CD14-positive monocyte (primary cell): ENCODE measurements at regions not wholly inside any gene's neighbourhood (a gene's known extent, or its start where the extent isn't known, plus 50 kb on each side); places are given as distances from the start of the nearest gene placed in this dataset.

Experiments used
- DNase-seq, 3 donors: peaks; one replicate each; pipeline ENCODE4 v3.0.0-alpha.2; 2011 to 2022
- H2AFZ ChIP-seq: 2 replicates; pipeline ENCODE4 v1.6.0; 2012; ENCODE audit warnings: mild to moderate bottlenecking, low read depth, low read length, inconsistent platforms; ENCODE audit not compliant: insufficient read depth, poor library complexity, severe bottlenecking
- H3K27ac ChIP-seq, 2 donors: 1 replicate in 1 of 2; 2 replicates in 1 of 2; pipeline ENCODE4 v1.5.1; 2012 to 2013; ENCODE audit warnings: low read length in 2 of 2, control low read depth in 1 of 2, inconsistent platforms in 1 of 2, low read depth in 1 of 2, mild to moderate bottlenecking in 1 of 2
- H3K27me3 ChIP-seq, 2 donors: one replicate each; pipeline versions ENCODE4 v1.6.0 to v1.6.1; 2011 to 2013; ENCODE audit warnings: low read length in 2 of 2; ENCODE audit not compliant: control insufficient read depth in 2 of 2, insufficient read depth in 2 of 2
- H3K36me3 ChIP-seq, 2 donors: replicated peaks in 1 of 2; 1 replicate in 1 of 2; 2 replicates in 1 of 2; pipeline versions ENCODE4 v1.5.1 to v1.6.1; 2012 to 2013; ENCODE audit warnings: low read length in 2 of 2, control low read depth in 1 of 2, inconsistent platforms in 1 of 2, mild to moderate bottlenecking in 1 of 2; ENCODE audit not compliant: insufficient read depth in 2 of 2, control insufficient read depth in 1 of 2
- H3K4me1 ChIP-seq, 2 donors: 1 replicate in 1 of 2; 2 replicates in 1 of 2; pipeline versions ENCODE4 v1.5.1 to v1.6.1; 2012 to 2013; ENCODE audit warnings: low read length in 2 of 2, control low read depth in 1 of 2, inconsistent platforms in 1 of 2, mild to moderate bottlenecking in 1 of 2, moderate library complexity in 1 of 2; ENCODE audit not compliant: insufficient read depth in 2 of 2, control insufficient read depth in 1 of 2
- H3K4me2 ChIP-seq: replicated peaks from 2 replicates; pipeline ENCODE3; 2012; ENCODE audit warnings: low read length, moderate library complexity, mild to moderate bottlenecking; ENCODE audit not compliant: poor library complexity, severe bottlenecking; ENCODE audit errors: extremely low read depth
- H3K4me3 ChIP-seq, 3 experiments: fragments of 200-600 bp in 1 of 3; sonication (generic) in 1 of 3; replicated peaks in 1 of 3; 1 replicate in 2 of 3; 2 replicates in 1 of 3; pipeline ENCODE4 v1.5.1; 2011 to 2013; ENCODE audit warnings: low read length in 3 of 3, mild to moderate bottlenecking in 3 of 3, control low read depth in 2 of 3, low read depth in 2 of 3, inconsistent platforms in 1 of 3, moderate library complexity in 1 of 3
- H3K79me2 ChIP-seq: 2 replicates; pipeline ENCODE4 v1.6.0; 2012; ENCODE audit warnings: mild to moderate bottlenecking, control low read depth, inconsistent platforms, low read length, moderate library complexity; ENCODE audit not compliant: insufficient read depth
- H3K9ac ChIP-seq: 2 replicates; pipeline ENCODE4 v1.6.0; 2017; ENCODE audit warnings: low read length, mild to moderate bottlenecking; ENCODE audit not compliant: insufficient read depth, poor library complexity, severe bottlenecking
- H3K9me3 ChIP-seq, 2 donors: replicated peaks in 1 of 2; 1 replicate in 1 of 2; 2 replicates in 1 of 2; pipeline versions ENCODE4 v1.5.1 to v1.6.1; 2012 to 2013; ENCODE audit warnings: low read length in 2 of 2, control low read depth in 1 of 2; ENCODE audit not compliant: control insufficient read depth in 1 of 2, insufficient read depth in 1 of 2
- H4K20me1 ChIP-seq: 2 replicates; pipeline ENCODE4 v1.6.0; 2012; ENCODE audit warnings: mild to moderate bottlenecking, low read length, control low read depth, moderate library complexity; ENCODE audit not compliant: insufficient read depth
- H3K27ac Mint-ChIP-seq, 7 donors: one replicate each; pipeline ENCODE4 v1.8.0; 2020; ENCODE audit warnings: mild to moderate bottlenecking in 7 of 7, mixed read lengths in 7 of 7, moderate library complexity in 6 of 7, inconsistent platforms in 2 of 7
- H3K27me3 Mint-ChIP-seq, 3 donors: one replicate each; pipeline ENCODE4 v1.8.0; 2021 to 2022; ENCODE audit warnings: low read depth in 3 of 3, mild to moderate bottlenecking in 3 of 3, mixed read lengths in 3 of 3, moderate library complexity in 3 of 3, inconsistent platforms in 1 of 3
- H3K36me3 Mint-ChIP-seq, 2 donors: one replicate each; pipeline ENCODE4 v1.8.0; 2020; ENCODE audit warnings: mixed read lengths in 2 of 2, inconsistent platforms in 1 of 2, mild to moderate bottlenecking in 1 of 2
- H3K4me1 Mint-ChIP-seq: one replicate; pipeline ENCODE4 v1.8.0; 2020; ENCODE audit warnings: mild to moderate bottlenecking, mixed read lengths
- H3K4me3 Mint-ChIP-seq, 2 donors: one replicate each; pipeline ENCODE4 v1.8.0; 2020; ENCODE audit warnings: mild to moderate bottlenecking in 2 of 2, mixed read lengths in 2 of 2, moderate library complexity in 1 of 2
- H3K9me3 Mint-ChIP-seq, 7 donors: one replicate each; pipeline ENCODE4 v1.8.0; 2020 to 2022; ENCODE audit warnings: mixed read lengths in 7 of 7, mild to moderate bottlenecking in 6 of 7, moderate library complexity in 6 of 7, inconsistent platforms in 2 of 7
- WGBS: methylation state at CpG from one replicate; pipeline ENCODE4 v1.1.5; 2013; ENCODE audit warnings: missing lambda C conversion rate; ENCODE audit not compliant: insufficient coverage; 5-methylcytosine and 5-hydroxymethylcytosine counted together
- intact Hi-C, 2 donors: fragments of 100-400 bp; cut with micrococcal nuclease; formaldehyde crosslinking; loops; one replicate each; pipeline versions ENCODE4 v1.15.0 to v1.15.1; 2023
- TF ChIP-seq, protein P1 (sequence below): fragments of 200-600 bp; IDR thresholded peaks from one replicate; pipeline ENCODE4 v1.8.0; 2022; ENCODE audit warnings: antibody characterized with exemption, mild to moderate bottlenecking

DNA sequence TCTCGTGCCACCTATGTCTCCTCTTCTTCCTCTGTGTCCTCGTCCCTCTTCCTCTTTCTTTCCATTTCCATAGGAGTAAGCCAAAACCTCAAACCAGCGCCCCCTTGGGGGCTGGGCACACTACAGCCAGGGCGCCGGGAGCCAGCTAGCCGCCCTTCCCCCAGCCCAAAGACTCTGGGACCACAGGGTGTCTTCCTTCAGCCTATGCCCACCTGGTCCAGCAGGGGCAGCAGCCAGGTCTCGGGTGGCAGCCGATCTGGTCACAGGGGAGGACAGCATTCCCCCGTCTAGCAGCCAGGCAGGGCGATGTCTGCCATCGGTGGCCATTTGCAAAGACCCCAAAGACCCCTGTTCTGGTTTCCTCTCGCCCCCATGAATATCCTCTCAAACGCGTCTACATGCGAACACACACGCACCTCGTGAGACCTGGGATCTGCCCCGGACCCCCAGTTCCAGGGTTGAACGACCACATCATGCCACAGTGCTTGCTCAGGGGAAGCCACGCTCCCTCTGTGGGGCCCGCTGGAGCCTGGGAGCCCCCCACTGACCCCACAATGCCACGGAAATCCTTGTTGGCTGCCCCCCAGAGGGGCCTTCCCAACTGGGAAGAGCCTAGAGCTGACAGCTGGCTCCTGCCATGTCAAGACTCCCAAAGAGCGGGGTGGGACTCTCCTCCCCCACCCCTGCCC is 546.0 kb upstream of the CCDC179 start:
- no peak overlapping the region for H3K4me3 ChIP-seq
- no peak overlapping the region for H3K27ac Mint-ChIP-seq
- TF ChIP-seq, protein P1, sequence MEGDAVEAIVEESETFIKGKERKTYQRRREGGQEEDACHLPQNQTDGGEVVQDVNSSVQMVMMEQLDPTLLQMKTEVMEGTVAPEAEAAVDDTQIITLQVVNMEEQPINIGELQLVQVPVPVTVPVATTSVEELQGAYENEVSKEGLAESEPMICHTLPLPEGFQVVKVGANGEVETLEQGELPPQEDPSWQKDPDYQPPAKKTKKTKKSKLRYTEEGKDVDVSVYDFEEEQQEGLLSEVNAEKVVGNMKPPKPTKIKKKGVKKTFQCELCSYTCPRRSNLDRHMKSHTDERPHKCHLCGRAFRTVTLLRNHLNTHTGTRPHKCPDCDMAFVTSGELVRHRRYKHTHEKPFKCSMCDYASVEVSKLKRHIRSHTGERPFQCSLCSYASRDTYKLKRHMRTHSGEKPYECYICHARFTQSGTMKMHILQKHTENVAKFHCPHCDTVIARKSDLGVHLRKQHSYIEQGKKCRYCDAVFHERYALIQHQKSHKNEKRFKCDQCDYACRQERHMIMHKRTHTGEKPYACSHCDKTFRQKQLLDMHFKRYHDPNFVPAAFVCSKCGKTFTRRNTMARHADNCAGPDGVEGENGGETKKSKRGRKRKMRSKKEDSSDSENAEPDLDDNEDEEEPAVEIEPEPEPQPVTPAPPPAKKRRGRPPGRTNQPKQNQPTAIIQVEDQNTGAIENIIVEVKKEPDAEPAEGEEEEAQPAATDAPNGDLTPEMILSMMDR = no peak
- H3K9ac ChIP-seq = no peak overlapping the region
- H3K4me1 ChIP-seq = no peaks in the 10 kb centered on the region
- WGBS = 89% methylated on average over 22 of the region's 23 CpGs
- no peak overlapping the region for H3K4me3 Mint-ChIP-seq
- no peaks in the 10 kb centered on the region for H3K27me3 Mint-ChIP-seq
- H4K20me1 ChIP-seq = no peaks in the 10 kb centered on the region
- H3K9me3 ChIP-seq = peaks cover 29 to 34% of the 10 kb centered on the region in 2 donors
- no peak for DNase-seq
- no peaks in the 10 kb centered on the region for H3K79me2 ChIP-seq
- no peaks in the 10 kb centered on the region for H3K4me1 Mint-ChIP-seq
- no peak overlapping the region for H3K27ac ChIP-seq
- H3K4me2 ChIP-seq = no peak overlapping the region
- no peak overlapping the region for H2AFZ ChIP-seq
- intact Hi-C loops = no loop called here
- H3K36me3 ChIP-seq = no peaks in the 10 kb centered on the region
- H3K36me3 Mint-ChIP-seq = no peaks in the 10 kb centered on the region
- no peaks in the 10 kb centered on the region for H3K27me3 ChIP-seq
- peaks cover 13 to 49% (median 36%) of the 10 kb centered on the region in 7 donors for H3K9me3 Mint-ChIP-seq

DNA sequence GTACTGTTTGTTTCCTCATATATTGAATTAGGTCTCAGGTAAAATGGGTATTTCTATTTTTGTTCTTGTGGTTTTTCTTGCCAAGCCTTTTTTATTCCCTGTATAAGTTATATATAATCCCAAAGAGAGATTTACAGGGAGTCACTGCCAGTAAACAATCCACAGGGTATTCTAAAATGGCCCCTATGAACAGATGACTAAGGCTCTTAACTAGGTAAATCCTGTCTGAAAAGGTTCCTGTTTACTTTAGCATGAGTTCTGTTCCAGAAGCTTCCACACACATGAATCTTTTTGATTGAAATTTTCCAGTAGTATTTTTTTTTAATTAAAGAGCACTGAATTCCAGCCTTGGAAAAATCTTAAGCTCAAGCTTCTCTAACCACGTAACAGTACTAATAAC is 552.8 kb upstream of the CCDC179 start:
- H3K27ac Mint-ChIP-seq = no peak overlapping the region

More for the DNA sequence above, 552.8 kb upstream of the CCDC179 start:
- Mint-ChIP-seq H3K36me3 (no peaks in the 10 kb centered on the region), H3K27me3 (no peaks in the 10 kb centered on the region), H3K4me1 (no peaks in the 10 kb centered on the region), H3K9me3 (peaks cover 1 to 24% (median 12%) of the 10 kb centered on the region in 7 donors), H3K4me3 (no peak overlapping the region)
- Histone ChIP-seq H3K27ac (no peak overlapping the region), H3K9ac (no peak overlapping the region), H4K20me1 (no peaks in the 10 kb centered on the region), H2AFZ (no peak overlapping the region), H3K36me3 (no peaks in the 10 kb centered on the region), H3K27me3 (no peaks in the 10 kb centered on the region), H3K4me1 (no peaks in the 10 kb centered on the region), H3K4me3 (no peak overlapping the region), H3K79me2 (no peaks in the 10 kb centered on the region), H3K9me3 (peaks cover 4 to 8% of the 10 kb centered on the region in 2 donors), H3K4me2 (no peak overlapping the region)
- TF ChIP-seq, protein P1 = no peak
- DNase-seq = no peak
- WGBS = no CpG with 5 or more reads among the region's 1 CpG
- intact Hi-C loops = no loop called here
